Kidney epithelial cell (primary cell): ENCODE measurements at regions not wholly inside any gene's neighbourhood (a gene's known extent, or its start where the extent isn't known, plus 50 kb on each side); places are given as distances from the start of the nearest gene placed in this dataset.
A peak's percentile ranks its signal among the peaks of the same experiment; 100 is the strongest.

Experiments
- DNase-seq: peaks from one replicate; pipeline ENCODE4 v3.0.0-alpha.2; 2010; ENCODE audit warnings: low read depth
- H3K27me3 ChIP-seq: 2 replicates; pipeline ENCODE4 v1.6.0; 2011; ENCODE audit warnings: low read length; ENCODE audit not compliant: control insufficient read depth, insufficient read depth
- H3K36me3 ChIP-seq: 2 replicates; pipeline ENCODE4 v1.5.1; 2011; ENCODE audit warnings: low read length; ENCODE audit not compliant: control insufficient read depth, insufficient read depth
- H3K4me3 ChIP-seq: 2 replicates; pipeline ENCODE4 v1.5.1; 2011; ENCODE audit warnings: low read depth, mild to moderate bottlenecking, control low read depth, low read length
- TF ChIP-seq, protein P1 (sequence below): IDR thresholded peaks from 2 replicates; pipeline ENCODE4 v1.5.1; 2011; ENCODE audit warnings: mild to moderate bottlenecking, moderate library complexity, low read length, control low read depth, inconsistent platforms; ENCODE audit not compliant: insufficient read depth, poor library complexity, severe bottlenecking

DNA sequence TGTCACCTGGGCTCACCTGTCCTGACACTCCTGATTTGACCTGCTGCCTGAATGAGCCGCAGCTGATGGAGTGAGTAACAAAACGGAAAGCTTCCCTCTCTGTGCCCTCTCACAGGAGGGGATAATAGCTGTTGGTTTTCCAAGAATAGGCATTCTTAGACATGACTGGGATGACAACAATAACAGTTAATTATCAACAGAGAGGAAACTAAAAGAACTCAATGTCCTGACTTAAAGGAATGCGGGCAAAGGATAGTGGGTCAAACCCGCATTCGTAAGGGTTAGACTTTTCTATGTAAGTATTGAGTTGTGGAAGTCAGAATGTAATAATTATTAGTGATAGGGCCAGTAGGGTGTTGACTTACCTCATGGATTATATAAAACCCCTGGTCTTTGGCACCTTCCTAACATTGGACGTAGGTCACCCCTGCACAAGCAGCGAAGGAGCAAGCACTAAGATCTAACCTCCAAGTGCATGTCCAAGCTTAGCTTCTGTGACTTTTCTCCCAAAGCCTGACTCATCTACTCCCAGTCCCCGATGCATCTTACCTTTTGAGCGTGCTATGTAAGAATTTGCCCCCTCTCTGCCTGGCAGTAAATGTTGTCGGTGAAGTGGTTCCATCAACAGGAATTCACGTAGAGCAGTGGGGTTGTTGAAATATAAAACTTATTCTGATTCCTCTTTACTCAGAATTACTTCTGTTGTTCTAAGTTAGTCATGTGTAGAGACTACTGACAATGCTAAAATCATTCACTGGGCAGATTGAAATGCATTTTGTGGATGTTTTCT lies 442.3 kb downstream of the FGF9 start:
- Histone ChIP-seq H3K27me3 (no peaks in the 10 kb centered on the region), H3K36me3 (no peaks in the 10 kb centered on the region), H3K4me3 (no peak overlapping the region)
- TF ChIP-seq, protein P1, sequence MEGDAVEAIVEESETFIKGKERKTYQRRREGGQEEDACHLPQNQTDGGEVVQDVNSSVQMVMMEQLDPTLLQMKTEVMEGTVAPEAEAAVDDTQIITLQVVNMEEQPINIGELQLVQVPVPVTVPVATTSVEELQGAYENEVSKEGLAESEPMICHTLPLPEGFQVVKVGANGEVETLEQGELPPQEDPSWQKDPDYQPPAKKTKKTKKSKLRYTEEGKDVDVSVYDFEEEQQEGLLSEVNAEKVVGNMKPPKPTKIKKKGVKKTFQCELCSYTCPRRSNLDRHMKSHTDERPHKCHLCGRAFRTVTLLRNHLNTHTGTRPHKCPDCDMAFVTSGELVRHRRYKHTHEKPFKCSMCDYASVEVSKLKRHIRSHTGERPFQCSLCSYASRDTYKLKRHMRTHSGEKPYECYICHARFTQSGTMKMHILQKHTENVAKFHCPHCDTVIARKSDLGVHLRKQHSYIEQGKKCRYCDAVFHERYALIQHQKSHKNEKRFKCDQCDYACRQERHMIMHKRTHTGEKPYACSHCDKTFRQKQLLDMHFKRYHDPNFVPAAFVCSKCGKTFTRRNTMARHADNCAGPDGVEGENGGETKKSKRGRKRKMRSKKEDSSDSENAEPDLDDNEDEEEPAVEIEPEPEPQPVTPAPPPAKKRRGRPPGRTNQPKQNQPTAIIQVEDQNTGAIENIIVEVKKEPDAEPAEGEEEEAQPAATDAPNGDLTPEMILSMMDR, result no peak
- DNase-seq, result peak; percentile 16

DNA sequence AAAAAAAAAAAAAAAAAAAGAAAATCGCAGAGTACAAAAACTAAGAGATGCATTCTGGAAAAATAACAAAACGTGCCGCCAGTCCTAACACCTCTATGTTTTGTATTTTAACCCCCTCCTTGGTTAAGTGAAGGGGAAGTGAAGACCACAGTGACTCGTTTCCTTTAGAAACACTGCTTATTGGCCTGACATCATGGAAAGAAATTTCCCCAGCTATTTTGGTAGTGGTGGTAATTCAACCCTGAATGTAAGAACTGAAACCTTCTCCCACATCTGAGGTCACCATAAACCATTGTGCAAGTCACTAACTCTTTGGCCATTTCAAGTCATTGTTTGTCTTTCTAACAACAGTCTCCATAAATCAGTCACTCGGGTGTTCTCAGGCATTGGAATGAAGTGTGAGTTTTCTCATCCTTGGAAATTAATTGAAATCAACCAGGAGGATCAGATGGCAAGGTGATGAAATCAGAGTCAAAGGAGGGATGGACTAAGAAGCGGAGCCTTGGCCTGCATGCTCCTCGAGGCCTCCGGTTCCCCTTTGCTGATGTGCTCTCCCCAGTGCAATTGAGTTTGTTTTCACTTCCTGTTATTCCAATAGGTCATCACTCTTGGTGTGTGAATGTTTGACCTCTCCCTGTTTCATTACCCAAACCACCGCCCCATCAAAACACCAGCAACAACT lies 443.9 kb downstream of the FGF9 start:
- TF ChIP-seq, protein P1, result no peak
- Histone ChIP-seq H3K4me3 (no peak overlapping the region), H3K27me3 (no peaks in the 10 kb centered on the region), H3K36me3 (no peaks in the 10 kb centered on the region)
- DNase-seq, result peak; percentile 83

DNA sequence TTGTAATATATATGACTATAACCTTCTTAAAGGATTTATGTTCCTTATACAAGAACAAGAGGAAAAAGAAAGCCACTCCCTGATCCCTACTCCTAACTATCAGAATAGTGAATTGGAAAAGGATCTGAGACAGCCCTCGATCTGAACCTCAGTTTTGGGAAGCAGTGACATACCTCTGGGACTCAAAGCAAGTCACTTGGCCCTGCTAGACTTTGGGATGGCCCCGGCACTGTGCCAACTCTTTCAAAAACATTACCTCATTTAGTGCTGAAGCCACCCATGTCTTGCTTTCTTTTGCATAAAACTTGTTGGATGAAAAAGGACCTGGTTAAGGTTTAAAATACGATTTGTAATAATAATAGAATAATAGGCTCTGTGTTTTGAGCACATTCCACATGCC lies 447.3 kb downstream of the FGF9 start:
- no peak overlapping the region for H3K4me3 ChIP-seq
- TF ChIP-seq, protein P1, result no peak
- H3K27me3 ChIP-seq, result no peaks in the 10 kb centered on the region
- no peaks in the 10 kb centered on the region for H3K36me3 ChIP-seq
- DNase-seq, result no peak

DNA sequence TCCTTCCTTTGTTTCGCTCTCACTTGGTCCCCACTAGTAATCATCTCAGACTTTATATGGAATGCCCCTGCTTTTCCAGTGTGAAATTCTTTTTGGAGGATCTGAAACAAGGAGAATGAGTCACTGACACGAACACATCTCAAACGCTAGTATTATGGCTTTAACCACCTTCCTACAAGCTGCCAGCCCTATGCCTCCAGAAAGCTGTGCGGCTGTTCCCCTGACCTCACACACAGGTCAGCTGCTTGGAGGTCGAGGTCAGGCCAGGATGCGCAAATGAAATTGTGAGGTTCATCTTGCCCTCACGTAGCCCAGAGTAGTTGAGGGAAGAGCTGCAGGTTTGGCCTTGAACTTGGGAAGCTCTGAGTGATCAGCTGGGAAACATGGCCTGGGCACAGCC lies 449.8 kb downstream of the FGF9 start:
- TF ChIP-seq, protein P1, result no peak
- no peaks in the 10 kb centered on the region for H3K27me3 ChIP-seq
- DNase-seq, result no peak
- no peak overlapping the region for H3K4me3 ChIP-seq
- H3K36me3 ChIP-seq, result no peaks in the 10 kb centered on the region

DNA sequence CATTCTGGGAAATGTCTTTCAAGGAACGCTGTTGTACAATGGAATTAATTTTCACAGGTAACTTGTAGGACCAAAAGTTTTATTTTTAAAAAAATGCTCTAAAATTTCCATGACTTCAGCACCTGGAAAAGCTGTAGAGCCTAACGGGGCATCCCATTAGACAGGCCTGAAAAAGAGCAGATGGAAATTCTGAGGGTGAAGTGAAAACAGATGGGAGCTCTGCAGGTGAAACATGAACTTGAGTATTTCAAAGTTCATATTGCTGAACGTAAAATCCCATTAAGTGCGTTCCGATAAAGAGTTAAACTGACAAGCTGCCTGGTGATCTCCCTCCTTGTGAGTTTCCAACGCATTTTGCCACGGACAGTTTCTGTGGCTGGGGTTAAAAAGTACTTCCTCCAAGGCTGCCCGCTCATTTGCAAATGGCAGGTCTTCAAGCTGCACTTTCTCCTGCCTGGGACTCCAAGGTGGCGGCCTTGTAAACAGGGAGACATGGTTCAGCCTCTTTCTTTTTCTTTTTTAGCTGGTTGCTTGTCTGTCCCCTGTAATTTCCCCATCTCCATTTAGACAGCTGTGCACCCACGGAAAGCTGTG lies 450.4 kb downstream of the FGF9 start:
- Histone ChIP-seq H3K27me3 (no peaks in the 10 kb centered on the region), H3K36me3 (no peaks in the 10 kb centered on the region), H3K4me3 (no peak overlapping the region)
- no peak for DNase-seq
- TF ChIP-seq, protein P1, result no peak
